ENCODE measurements at regions not wholly inside any gene's neighbourhood (a gene's known extent, or its start where the extent isn't known, plus 50 kb on each side); places are given as distances from the start of the nearest gene placed in this dataset.

- Histone ChIP-seq H3K9ac (ENCODE audit: control insufficient read depth, insufficient read depth, low read length) (no peak overlapping the region), H3K27me3 (replicated peaks in 1 of 2; ENCODE audit: control insufficient read depth in 2 of 2, insufficient read depth in 2 of 2, low read length in 1 of 2) (no peaks in the 10 kb centered on the region), H3K79me2 (ENCODE audit: control insufficient read depth, insufficient read depth, low read length) (no peaks in the 10 kb centered on the region), H3K36me3 (ENCODE audit: control insufficient read depth in 2 of 2, insufficient read depth in 2 of 2, low read length in 1 of 2) (no peaks in the 10 kb centered on the region), H3K9me3 (replicated peaks; ENCODE audit: control insufficient read depth, insufficient read depth, low read length) (no peaks in the 10 kb centered on the region; the same call in 2 of the 3 replicates), H2AFZ (ENCODE audit: control insufficient read depth, low read depth, low read length) (no peak overlapping the region), H3K4me2 (ENCODE audit: control insufficient read depth, insufficient read depth) (no peak overlapping the region), H3K4me3 (no peak overlapping the region), H3K27ac (ENCODE audit: control insufficient read depth, insufficient read depth) (no peak overlapping the region), H4K20me1 (ENCODE audit: control insufficient read depth, insufficient read depth) (no peaks in the 10 kb centered on the region), H3K4me1 (ENCODE audit: control insufficient read depth, insufficient read depth, low read length) (no peaks in the 10 kb centered on the region)
- ChIA-PET SMC1A (ENCODE audit: uncharacterized antibody, unreplicated experiment) (no interaction called here), CTCF (no interaction called here), RAD21 (ENCODE audit: unreplicated experiment) (no interaction called here), POLR2A (no interaction called here)
- no peak for ATAC-seq
- in situ Hi-C loops (cut with MboI) (no loop called here), intact Hi-C loops (cut with micrococcal nuclease; ENCODE audit: unreplicated experiment) (no loop called here)
- FAIRE-seq = no peak
- WGBS (ENCODE audit: insufficient coverage, insufficient replicate concordance, low lambda C conversion rate, missing lambda C conversion rate) = 8% methylated on average over 9 of the region's 9 CpGs
- TF ChIP-seq HDGF (IDR thresholded peaks at IDR 0.05) (no peak), WRNIP1 (IDR thresholded peaks at IDR 0.05; ENCODE audit: borderline replicate concordance, low read depth, low read length) (no peak), NR2F1 (conservative IDR thresholded peaks at IDR 0.05) (no peak), ZNF217 (IDR thresholded peaks at IDR 0.05) (no peak), RB1 (IDR thresholded peaks at IDR 0.05; ENCODE audit: borderline replicate concordance) (no peak)
- TF ChIP-seq, protein P1, sequence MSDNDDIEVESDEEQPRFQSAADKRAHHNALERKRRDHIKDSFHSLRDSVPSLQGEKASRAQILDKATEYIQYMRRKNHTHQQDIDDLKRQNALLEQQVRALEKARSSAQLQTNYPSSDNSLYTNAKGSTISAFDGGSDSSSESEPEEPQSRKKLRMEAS (IDR thresholded peaks at IDR 0.05; ENCODE audit: low read depth, low read length) = no peak
- TF ChIP-seq, protein P2, sequence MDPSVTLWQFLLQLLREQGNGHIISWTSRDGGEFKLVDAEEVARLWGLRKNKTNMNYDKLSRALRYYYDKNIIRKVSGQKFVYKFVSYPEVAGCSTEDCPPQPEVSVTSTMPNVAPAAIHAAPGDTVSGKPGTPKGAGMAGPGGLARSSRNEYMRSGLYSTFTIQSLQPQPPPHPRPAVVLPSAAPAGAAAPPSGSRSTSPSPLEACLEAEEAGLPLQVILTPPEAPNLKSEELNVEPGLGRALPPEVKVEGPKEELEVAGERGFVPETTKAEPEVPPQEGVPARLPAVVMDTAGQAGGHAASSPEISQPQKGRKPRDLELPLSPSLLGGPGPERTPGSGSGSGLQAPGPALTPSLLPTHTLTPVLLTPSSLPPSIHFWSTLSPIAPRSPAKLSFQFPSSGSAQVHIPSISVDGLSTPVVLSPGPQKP (IDR thresholded peaks at IDR 0.05; ENCODE audit: low read depth, low read length) = no peak
- BruUV-seq (replicated peaks) = no TSS peak
- DNase-seq (ENCODE audit: low read depth, low spot score) = no peak
These were observed 124.2 kb downstream of the UQCRFS1 start for GRCh38 chr19:29088761-29089160.

DNA sequence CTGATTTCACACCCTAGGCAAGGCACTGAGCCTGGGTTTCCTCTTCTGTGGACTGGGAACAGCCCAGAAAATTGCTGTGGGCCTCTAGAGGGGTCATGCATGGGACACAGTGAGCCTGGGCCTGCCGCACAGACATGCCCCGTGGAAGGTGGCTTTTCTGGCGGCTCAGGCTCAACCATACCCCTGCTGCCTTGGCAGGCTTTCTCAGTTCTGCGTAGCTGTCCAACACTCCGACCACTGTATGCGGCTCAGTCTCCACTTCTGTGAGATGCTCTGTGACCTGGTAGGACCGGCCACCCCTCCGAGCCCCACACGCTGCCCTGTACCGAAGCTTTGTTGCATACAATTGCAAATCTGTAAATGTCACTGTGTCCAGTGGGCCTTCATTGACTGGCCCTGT, 126.3 kb downstream of the UQCRFS1 start:
- SMC1A ChIA-PET (ENCODE audit: uncharacterized antibody, unreplicated experiment) = no interaction called here
- BruUV-seq (replicated peaks) = no TSS peak
- Histone ChIP-seq H3K9me3 (replicated peaks; ENCODE audit: control insufficient read depth, insufficient read depth, low read length) (no peaks in the 10 kb centered on the region; the same call in 2 of the 3 replicates), H3K79me2 (ENCODE audit: control insufficient read depth, insufficient read depth, low read length) (no peaks in the 10 kb centered on the region), H3K4me3 (no peak overlapping the region), H4K20me1 (ENCODE audit: control insufficient read depth, insufficient read depth) (no peaks in the 10 kb centered on the region), H3K4me1 (ENCODE audit: control insufficient read depth, insufficient read depth, low read length) (no peaks in the 10 kb centered on the region), H3K36me3 (ENCODE audit: control insufficient read depth in 2 of 2, insufficient read depth in 2 of 2, low read length in 1 of 2) (no peaks in the 10 kb centered on the region), H3K27me3 (replicated peaks in 1 of 2; ENCODE audit: control insufficient read depth in 2 of 2, insufficient read depth in 2 of 2, low read length in 1 of 2) (no peaks in the 10 kb centered on the region), H3K4me2 (ENCODE audit: control insufficient read depth, insufficient read depth) (no peak overlapping the region), H2AFZ (ENCODE audit: control insufficient read depth, low read depth, low read length) (no peak overlapping the region), H3K9ac (ENCODE audit: control insufficient read depth, insufficient read depth, low read length) (no peak overlapping the region), H3K27ac (ENCODE audit: control insufficient read depth, insufficient read depth) (no peak overlapping the region)
- FAIRE-seq (no peak), DNase-seq (ENCODE audit: low read depth, low spot score) (no peak), ATAC-seq (no peak)
- RAD21 ChIA-PET (ENCODE audit: unreplicated experiment) = no interaction called here
- in situ Hi-C loops (cut with MboI) (no loop called here), intact Hi-C loops (cut with micrococcal nuclease; ENCODE audit: unreplicated experiment) (no loop called here)
- CTCF ChIA-PET = no interaction called here
- WGBS (ENCODE audit: insufficient coverage, insufficient replicate concordance, low lambda C conversion rate, missing lambda C conversion rate) = 78% methylated on average over 10 of the region's 10 CpGs
- POLR2A ChIA-PET = no interaction called here
- TF ChIP-seq WRNIP1 (IDR thresholded peaks at IDR 0.05; ENCODE audit: borderline replicate concordance, low read depth, low read length) (no peak), PML (IDR thresholded peaks at IDR 0.05; ENCODE audit: low read length) (no peak), NFYA (IDR thresholded peaks at IDR 0.05; ENCODE audit: borderline replicate concordance, low read depth, low read length) (no peak), IKZF1 (conservative IDR thresholded peaks at IDR 0.05) (no peak), BRCA1 (IDR thresholded peaks at IDR 0.05; ENCODE audit: low read depth, low read length) (no peak), SP1 (IDR thresholded peaks at IDR 0.05; ENCODE audit: low read depth, low read length) (no peak), NBN (IDR thresholded peaks at IDR 0.05) (no peak), ZNF217 (IDR thresholded peaks at IDR 0.05) (no peak), LARP7 (IDR thresholded peaks at IDR 0.05) (no peak), MYC (IDR thresholded peaks at IDR 0.05; ENCODE audit: insufficient read depth, insufficient read length, insufficient replicate concordance, low read length, severe bottlenecking) (no peak), NKRF (conservative IDR thresholded peaks at IDR 0.05) (no peak)
- TF ChIP-seq, protein P3, sequence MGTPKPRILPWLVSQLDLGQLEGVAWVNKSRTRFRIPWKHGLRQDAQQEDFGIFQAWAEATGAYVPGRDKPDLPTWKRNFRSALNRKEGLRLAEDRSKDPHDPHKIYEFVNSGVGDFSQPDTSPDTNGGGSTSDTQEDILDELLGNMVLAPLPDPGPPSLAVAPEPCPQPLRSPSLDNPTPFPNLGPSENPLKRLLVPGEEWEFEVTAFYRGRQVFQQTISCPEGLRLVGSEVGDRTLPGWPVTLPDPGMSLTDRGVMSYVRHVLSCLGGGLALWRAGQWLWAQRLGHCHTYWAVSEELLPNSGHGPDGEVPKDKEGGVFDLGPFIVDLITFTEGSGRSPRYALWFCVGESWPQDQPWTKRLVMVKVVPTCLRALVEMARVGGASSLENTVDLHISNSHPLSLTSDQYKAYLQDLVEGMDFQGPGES (IDR thresholded peaks at IDR 0.05) = no peak
